ENCODE measurements at regions not wholly inside any gene's neighbourhood (a gene's known extent, or its start where the extent isn't known, plus 50 kb on each side); places are given as distances from the start of the nearest gene placed in this dataset.
"Not testable (repeated sequence)": the region's sequence is repeated elsewhere in the genome, so short reads cannot be mapped to it uniquely, and the experiment has no call there.

GRCh38 chr2:167652401-167652800, 595.0 kb downstream of the STK39 start:
- no peak for DNase-seq (ENCODE audit: low read depth)
- TF ChIP-seq CTCF (IDR thresholded peaks at IDR 0.05; ENCODE audit: control insufficient read depth, extremely low read depth, insufficient read depth), result no peak
- no peak overlapping the region for H3K4me3 ChIP-seq (ENCODE audit: low read depth, low read length)

DNA sequence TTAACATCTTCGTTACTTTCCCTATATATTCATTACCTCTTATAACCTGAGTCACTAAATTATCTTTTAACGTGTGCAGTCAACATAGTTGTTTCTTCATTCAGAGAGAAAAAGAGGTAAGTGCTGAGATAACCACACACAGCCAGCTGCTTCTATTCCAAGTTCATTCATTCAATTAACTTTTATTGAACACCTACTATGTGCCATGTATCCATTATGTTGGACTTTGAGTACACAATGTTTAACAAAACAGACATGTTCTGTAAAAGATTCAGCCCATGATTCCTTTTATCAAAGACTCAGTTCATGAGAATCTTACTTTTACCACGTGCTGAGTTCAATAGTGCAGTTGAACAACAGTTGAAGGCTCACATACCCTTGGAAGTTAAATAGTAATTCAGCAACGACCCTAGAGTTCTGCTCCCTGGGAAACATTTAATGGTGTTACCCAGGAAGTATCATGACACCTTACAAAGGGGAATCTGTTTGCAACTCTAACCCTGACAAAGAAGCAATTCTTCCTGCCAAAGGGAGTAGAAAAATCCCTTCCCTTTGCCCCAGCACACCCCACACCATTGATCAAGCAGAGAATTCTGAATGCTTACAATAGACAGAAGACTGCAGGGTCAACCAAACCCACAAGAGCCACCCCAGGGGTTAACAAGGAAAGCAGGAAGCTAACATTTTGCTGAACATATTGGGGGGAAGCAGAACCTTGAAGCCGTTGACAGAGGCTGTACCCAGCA, 595.8 kb downstream of the STK39 start:
- DNase-seq (ENCODE audit: low read depth), result no peak
- no peak for TF ChIP-seq CTCF (IDR thresholded peaks at IDR 0.05; ENCODE audit: control insufficient read depth, extremely low read depth, insufficient read depth)
- H3K4me3 ChIP-seq (ENCODE audit: low read depth, low read length), result no peak overlapping the region

DNA sequence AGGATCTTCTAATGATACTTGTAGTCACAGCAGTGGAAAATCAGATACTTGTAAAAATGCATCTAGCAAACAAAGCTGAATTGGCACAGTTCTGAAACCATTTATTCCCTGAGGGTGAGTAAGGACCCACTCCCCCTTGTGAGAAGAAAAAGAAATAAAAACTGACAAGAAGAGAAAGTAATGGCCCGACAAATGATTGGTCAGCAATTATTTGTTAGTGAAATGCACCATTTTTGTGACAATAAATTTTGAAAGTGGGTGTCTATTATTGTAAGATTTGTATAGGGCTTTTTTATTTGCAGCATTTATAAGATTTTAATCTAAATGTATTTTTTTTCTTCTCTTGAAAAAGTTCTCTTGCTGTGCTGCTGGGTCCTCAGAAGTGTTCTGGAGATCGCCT, 600.8 kb downstream of the STK39 start:
- no peak for DNase-seq (ENCODE audit: low read depth)
- no peak overlapping the region for H3K4me3 ChIP-seq (ENCODE audit: low read depth, low read length)
- TF ChIP-seq CTCF (IDR thresholded peaks at IDR 0.05; ENCODE audit: control insufficient read depth, extremely low read depth, insufficient read depth), result no peak

DNA sequence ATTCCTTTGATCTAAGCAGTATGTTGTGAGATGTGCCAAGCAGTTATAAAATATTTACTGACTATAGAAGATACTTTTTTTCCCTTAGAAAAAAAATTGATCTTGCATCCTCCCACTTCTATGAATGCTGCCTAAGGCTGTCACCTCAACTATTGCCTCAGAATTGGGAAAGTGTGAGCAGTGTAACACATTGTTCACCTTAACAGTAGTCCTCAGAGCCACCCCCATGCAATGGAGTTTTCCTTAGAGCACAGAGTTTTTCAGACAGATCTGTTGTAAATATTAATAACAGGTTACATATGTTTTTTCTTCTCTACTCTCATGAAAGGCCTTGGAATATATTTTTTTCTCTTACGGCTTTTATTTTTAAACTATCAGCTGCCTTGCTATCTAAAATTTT, 607.3 kb downstream of the STK39 start:
- TF ChIP-seq CTCF (IDR thresholded peaks at IDR 0.05; ENCODE audit: control insufficient read depth, extremely low read depth, insufficient read depth), result no peak
- no peak for DNase-seq (ENCODE audit: low read depth)
- no peak overlapping the region for H3K4me3 ChIP-seq (ENCODE audit: low read depth, low read length)

DNA sequence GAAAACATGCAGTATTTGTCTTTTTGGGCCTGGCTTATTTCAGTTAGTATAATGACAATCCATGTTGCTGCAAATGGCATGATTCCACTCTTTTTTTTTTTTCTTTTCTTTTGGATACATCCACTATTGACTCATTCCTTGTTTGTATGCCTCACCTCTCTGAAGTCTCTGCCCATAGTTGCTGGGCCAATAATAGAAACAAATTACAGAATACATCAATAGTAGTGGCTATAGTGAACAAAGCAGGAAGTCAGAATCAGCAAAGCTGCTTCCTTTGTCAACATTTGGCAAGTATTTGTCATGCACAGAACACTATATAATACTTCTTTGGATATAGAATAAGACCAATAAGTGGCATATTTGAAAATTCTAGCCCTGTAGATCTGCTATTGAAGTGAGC, 609.7 kb downstream of the STK39 start:
- DNase-seq (ENCODE audit: low read depth), result no peak
- no peak overlapping the region for H3K4me3 ChIP-seq (ENCODE audit: low read depth, low read length)
- TF ChIP-seq CTCF (IDR thresholded peaks at IDR 0.05; ENCODE audit: control insufficient read depth, extremely low read depth, insufficient read depth), result no peak

GRCh38 chr2:167632271-167632670, 615.1 kb downstream of the STK39 start:
- DNase-seq (ENCODE audit: low read depth); H3K4me3 ChIP-seq (ENCODE audit: low read depth, low read length): not testable (repeated sequence)

- DNase-seq (ENCODE audit: low read depth), result no peak
- H3K4me3 ChIP-seq (ENCODE audit: low read depth, low read length), result no peak overlapping the region
- TF ChIP-seq CTCF (IDR thresholded peaks at IDR 0.05; ENCODE audit: control insufficient read depth, extremely low read depth, insufficient read depth), result no peak
These were observed 620.4 kb downstream of the STK39 start for GRCh38 chr2:167626961-167627360.

Data from LNCaP clone FGC (cell line).